ENCODE measurements at regions not wholly inside any gene's neighbourhood (a gene's known extent, or its start where the extent isn't known, plus 50 kb on each side); places are given as distances from the start of the nearest gene placed in this dataset.

- Histone ChIP-seq H3K4me2 (ENCODE audit: low read depth, low read length, poor library complexity, severe bottlenecking) (no peak overlapping the region), H3K9me3 (ENCODE audit: insufficient read depth, low read length) (no peaks in the 10 kb centered on the region), H4K20me1 (ENCODE audit: low read depth, low read length) (no peaks in the 10 kb centered on the region), H3K9me2 (replicated peaks; ENCODE audit: insufficient read depth, low read length) (no peaks in the 10 kb centered on the region), H3K4me3 (ENCODE audit: insufficient read depth, low read length, poor library complexity, severe bottlenecking) (no peak overlapping the region), H2AFZ (ENCODE audit: low read depth, low read length, severe bottlenecking) (no peak overlapping the region), H3K27me3 (ENCODE audit: low read length) (no peaks in the 10 kb centered on the region), H3K9ac (ENCODE audit: low read length) (no peak overlapping the region), H3K79me2 (ENCODE audit: insufficient read depth, low read length) (no peaks in the 10 kb centered on the region), H3F3A (ENCODE audit: insufficient read depth) (no peaks in the 10 kb centered on the region), H3K36me3 (ENCODE audit: low read length) (no peaks in the 10 kb centered on the region), H3K27ac (ENCODE audit: low read depth, low read length) (no peak overlapping the region)
- TF ChIP-seq CTCF (IDR thresholded peaks at IDR 0.05; ENCODE audit: insufficient read depth, low read length, poor library complexity, severe bottlenecking): no peak
- no peak for TF ChIP-seq EZH2phosphoT487 (conservative IDR thresholded peaks at IDR 0.05; ENCODE audit: low read length)
These were observed 406.5 kb upstream of the THBS1 start for GRCh38 chr15:39174332-39174731.

GRCh38 chr15:39176030-39176429 lies 404.8 kb upstream of the THBS1 start:
- H3K27me3 ChIP-seq (ENCODE audit: low read length): no peaks in the 10 kb centered on the region
- no peaks in the 10 kb centered on the region for H3K9me2 ChIP-seq (replicated peaks; ENCODE audit: insufficient read depth, low read length)
- no peaks in the 10 kb centered on the region for H4K20me1 ChIP-seq (ENCODE audit: low read depth, low read length)
- no peaks in the 10 kb centered on the region for H3K9me3 ChIP-seq (ENCODE audit: insufficient read depth, low read length)
- H3K36me3 ChIP-seq (ENCODE audit: low read length): no peaks in the 10 kb centered on the region
- H3K4me2 ChIP-seq (ENCODE audit: low read depth, low read length, poor library complexity, severe bottlenecking): no peak overlapping the region
- H3K79me2 ChIP-seq (ENCODE audit: insufficient read depth, low read length): no peaks in the 10 kb centered on the region
- H3K27ac ChIP-seq (ENCODE audit: low read depth, low read length): no peak overlapping the region
- H3K9ac ChIP-seq (ENCODE audit: low read length): no peak overlapping the region
- TF ChIP-seq CTCF (IDR thresholded peaks at IDR 0.05; ENCODE audit: insufficient read depth, low read length, poor library complexity, severe bottlenecking) (no peak), EZH2phosphoT487 (conservative IDR thresholded peaks at IDR 0.05; ENCODE audit: low read length) (no peak)
- H2AFZ ChIP-seq (ENCODE audit: low read depth, low read length, severe bottlenecking): no peak overlapping the region
- no peak overlapping the region for H3K4me3 ChIP-seq (ENCODE audit: insufficient read depth, low read length, poor library complexity, severe bottlenecking)
- H3F3A ChIP-seq (ENCODE audit: insufficient read depth): no peaks in the 10 kb centered on the region

- Histone ChIP-seq H3K4me3 (ENCODE audit: insufficient read depth, low read length, poor library complexity, severe bottlenecking) (no peak overlapping the region), H3K36me3 (ENCODE audit: low read length) (no peaks in the 10 kb centered on the region), H3K27me3 (ENCODE audit: low read length) (no peaks in the 10 kb centered on the region), H3K9me3 (ENCODE audit: insufficient read depth, low read length) (no peaks in the 10 kb centered on the region), H3K79me2 (ENCODE audit: insufficient read depth, low read length) (no peaks in the 10 kb centered on the region), H3K9me2 (replicated peaks; ENCODE audit: insufficient read depth, low read length) (no peaks in the 10 kb centered on the region), H4K20me1 (ENCODE audit: low read depth, low read length) (no peaks in the 10 kb centered on the region), H3K9ac (ENCODE audit: low read length) (no peak overlapping the region), H2AFZ (ENCODE audit: low read depth, low read length, severe bottlenecking) (no peak overlapping the region), H3K4me2 (ENCODE audit: low read depth, low read length, poor library complexity, severe bottlenecking) (no peak overlapping the region), H3F3A (ENCODE audit: insufficient read depth) (no peaks in the 10 kb centered on the region), H3K27ac (ENCODE audit: low read depth, low read length) (no peak overlapping the region)
- TF ChIP-seq CTCF (IDR thresholded peaks at IDR 0.05; ENCODE audit: insufficient read depth, low read length, poor library complexity, severe bottlenecking) (no peak), EZH2phosphoT487 (conservative IDR thresholded peaks at IDR 0.05; ENCODE audit: low read length) (no peak)
These were observed 403.3 kb upstream of the THBS1 start for GRCh38 chr15:39177561-39177960.

GRCh38 chr15:39180030-39180429 lies 400.8 kb upstream of the THBS1 start:
- Histone ChIP-seq H3K4me3 (ENCODE audit: insufficient read depth, low read length, poor library complexity, severe bottlenecking) (no peak overlapping the region), H3K4me2 (ENCODE audit: low read depth, low read length, poor library complexity, severe bottlenecking) (no peak overlapping the region), H3K79me2 (ENCODE audit: insufficient read depth, low read length) (no peaks in the 10 kb centered on the region), H3K9me2 (replicated peaks; ENCODE audit: insufficient read depth, low read length) (no peaks in the 10 kb centered on the region), H2AFZ (ENCODE audit: low read depth, low read length, severe bottlenecking) (no peak overlapping the region), H3K9me3 (ENCODE audit: insufficient read depth, low read length) (no peaks in the 10 kb centered on the region), H3F3A (ENCODE audit: insufficient read depth) (no peaks in the 10 kb centered on the region), H3K27me3 (ENCODE audit: low read length) (no peaks in the 10 kb centered on the region), H3K27ac (ENCODE audit: low read depth, low read length) (no peak overlapping the region), H4K20me1 (ENCODE audit: low read depth, low read length) (no peaks in the 10 kb centered on the region), H3K36me3 (ENCODE audit: low read length) (no peaks in the 10 kb centered on the region), H3K9ac (ENCODE audit: low read length) (no peak overlapping the region)
- no peak for TF ChIP-seq EZH2phosphoT487 (conservative IDR thresholded peaks at IDR 0.05; ENCODE audit: low read length)
- no peak for TF ChIP-seq CTCF (IDR thresholded peaks at IDR 0.05; ENCODE audit: insufficient read depth, low read length, poor library complexity, severe bottlenecking)

Measured in SU-DHL-6 (cell line).